GM13977 (cell line): ENCODE measurements at regions not wholly inside any gene's neighbourhood (a gene's known extent, or its start where the extent isn't known, plus 50 kb on each side); places are given as distances from the start of the nearest gene placed in this dataset.

Experiments used
- DNase-seq: peaks from one replicate; pipeline ENCODE4 v3.0.0; 2012; ENCODE audit warnings: low spot score
- in situ Hi-C: fragments of 300-500 bp; cut with MboI; formaldehyde crosslinking; loops from one replicate; pipeline ENCODE4 v1.12.0; 2022; ENCODE audit warnings: low sequenced_read_pairs, low pct_unique_long_range_greater_than_20kb, mixed read lengths, inconsistent platforms; ENCODE audit not compliant: unreplicated experiment
- TF ChIP-seq, protein P1 (sequence below): IDR thresholded peaks from 2 replicates; pipeline ENCODE4 v1.5.1; 2012; ENCODE audit warnings: mild to moderate bottlenecking, control low read depth; ENCODE audit not compliant: insufficient read depth; ENCODE audit errors: extremely low read depth, missing control alignments

DNA sequence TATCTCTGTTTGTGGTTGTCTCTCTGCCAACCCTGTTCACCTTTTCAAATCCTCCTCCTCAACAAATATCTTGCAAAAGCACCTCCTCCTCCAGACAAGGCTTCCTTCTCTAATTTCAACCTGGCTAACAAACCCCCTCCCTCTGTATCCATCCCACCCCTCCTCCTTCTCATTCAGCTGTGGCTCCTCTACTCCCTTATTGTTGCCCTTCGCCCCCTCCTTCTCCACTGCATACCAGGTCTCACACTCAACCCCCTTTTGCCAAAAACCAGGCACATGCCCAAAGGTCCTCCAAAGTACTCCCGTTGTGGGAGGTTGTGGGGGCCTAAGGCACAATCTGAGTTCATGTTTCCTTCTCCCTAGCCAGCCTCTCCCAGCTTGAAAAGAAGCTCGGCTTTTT lies 110.6 kb downstream of the JRKL start:
- no peak for DNase-seq
- in situ Hi-C loops = no loop called here
- TF ChIP-seq, protein P1, sequence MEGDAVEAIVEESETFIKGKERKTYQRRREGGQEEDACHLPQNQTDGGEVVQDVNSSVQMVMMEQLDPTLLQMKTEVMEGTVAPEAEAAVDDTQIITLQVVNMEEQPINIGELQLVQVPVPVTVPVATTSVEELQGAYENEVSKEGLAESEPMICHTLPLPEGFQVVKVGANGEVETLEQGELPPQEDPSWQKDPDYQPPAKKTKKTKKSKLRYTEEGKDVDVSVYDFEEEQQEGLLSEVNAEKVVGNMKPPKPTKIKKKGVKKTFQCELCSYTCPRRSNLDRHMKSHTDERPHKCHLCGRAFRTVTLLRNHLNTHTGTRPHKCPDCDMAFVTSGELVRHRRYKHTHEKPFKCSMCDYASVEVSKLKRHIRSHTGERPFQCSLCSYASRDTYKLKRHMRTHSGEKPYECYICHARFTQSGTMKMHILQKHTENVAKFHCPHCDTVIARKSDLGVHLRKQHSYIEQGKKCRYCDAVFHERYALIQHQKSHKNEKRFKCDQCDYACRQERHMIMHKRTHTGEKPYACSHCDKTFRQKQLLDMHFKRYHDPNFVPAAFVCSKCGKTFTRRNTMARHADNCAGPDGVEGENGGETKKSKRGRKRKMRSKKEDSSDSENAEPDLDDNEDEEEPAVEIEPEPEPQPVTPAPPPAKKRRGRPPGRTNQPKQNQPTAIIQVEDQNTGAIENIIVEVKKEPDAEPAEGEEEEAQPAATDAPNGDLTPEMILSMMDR = no peak

DNA sequence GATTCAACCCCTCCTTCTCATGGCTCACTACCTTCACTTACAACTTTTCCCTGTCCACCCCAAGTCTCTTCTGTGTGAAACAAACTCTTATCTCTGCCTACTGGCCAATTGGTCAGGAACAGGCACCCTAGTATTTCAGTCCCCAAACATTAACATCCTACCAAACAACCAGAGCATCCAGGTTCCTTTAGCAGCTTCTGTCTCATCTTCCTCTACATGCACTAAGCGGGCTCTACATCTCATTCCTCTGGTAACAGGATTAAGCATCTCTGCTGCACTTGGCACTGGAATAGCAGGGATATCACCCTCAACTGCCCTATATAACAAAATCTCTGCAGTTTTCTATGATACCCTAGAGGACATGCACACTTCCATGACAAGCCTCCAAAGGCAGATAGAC lies 116.2 kb downstream of the JRKL start:
- TF ChIP-seq, protein P1 = no peak
- in situ Hi-C loops = no loop called here
- DNase-seq = no peak

DNA sequence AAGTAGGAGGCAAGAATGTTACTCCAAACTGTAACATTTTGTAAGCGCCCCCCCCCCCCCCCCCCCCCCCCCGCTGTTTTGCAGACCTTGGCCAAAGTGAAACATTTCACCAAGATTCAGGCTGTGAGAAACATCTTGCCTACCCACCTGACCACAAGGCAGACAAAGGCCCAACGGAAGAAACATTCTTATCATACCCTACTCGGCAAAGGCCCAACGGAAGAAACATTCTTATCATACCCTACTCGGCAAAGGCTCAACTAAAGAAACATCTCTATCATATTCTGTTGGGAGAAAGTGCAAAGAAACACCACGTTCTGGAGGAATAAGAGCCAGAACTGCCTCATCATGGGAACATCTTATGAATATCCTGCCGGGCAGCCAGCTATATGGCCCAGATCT lies 117.1 kb downstream of the JRKL start:
- DNase-seq = no peak
- in situ Hi-C loops = no loop called here

DNA sequence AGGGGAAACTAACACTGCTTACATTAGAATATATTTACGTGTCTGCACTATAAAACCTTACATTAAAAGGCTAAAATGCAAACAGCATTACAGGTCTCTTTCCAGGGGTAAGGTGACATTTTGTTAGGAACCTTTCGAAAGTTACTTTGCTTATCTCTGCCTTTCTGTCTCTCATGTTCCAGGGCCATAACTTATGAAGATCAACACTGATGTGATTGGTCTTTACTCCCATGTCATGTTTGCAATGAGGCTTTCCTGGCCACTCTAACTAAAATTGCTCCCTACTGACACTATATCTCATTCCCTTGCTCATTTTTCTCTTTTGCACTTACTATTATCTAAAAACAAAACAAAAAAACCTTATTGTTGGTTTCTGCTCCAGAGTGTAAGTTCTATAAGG lies 119.0 kb downstream of the JRKL start:
- in situ Hi-C loops = no loop called here
- DNase-seq = no peak
- TF ChIP-seq, protein P1 = no peak

More for the DNA sequence above, 117.1 kb downstream of the JRKL start:
- TF ChIP-seq, protein P1 = no peak

DNA sequence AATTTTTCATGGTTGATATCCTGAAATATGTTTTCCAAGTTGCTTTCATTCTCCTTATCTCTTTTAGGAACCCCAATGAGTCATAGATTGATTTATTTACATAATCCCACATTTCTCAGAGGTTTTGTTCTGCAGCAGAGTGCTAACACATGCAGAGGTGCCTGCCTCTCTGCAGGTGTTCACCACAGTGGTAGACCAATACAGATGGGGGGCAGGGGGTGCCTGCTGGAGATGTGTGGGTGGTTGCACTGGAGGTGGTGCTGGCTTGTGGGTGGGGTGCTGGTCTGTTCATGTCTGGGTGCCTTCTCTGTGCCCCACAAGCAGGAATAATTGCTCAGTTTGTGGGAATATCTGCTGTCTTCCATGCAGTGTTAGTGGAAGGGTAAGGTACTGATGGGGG lies 131.1 kb downstream of the JRKL start:
- TF ChIP-seq, protein P1 = no peak
- in situ Hi-C loops = no loop called here
- no peak for DNase-seq

DNA sequence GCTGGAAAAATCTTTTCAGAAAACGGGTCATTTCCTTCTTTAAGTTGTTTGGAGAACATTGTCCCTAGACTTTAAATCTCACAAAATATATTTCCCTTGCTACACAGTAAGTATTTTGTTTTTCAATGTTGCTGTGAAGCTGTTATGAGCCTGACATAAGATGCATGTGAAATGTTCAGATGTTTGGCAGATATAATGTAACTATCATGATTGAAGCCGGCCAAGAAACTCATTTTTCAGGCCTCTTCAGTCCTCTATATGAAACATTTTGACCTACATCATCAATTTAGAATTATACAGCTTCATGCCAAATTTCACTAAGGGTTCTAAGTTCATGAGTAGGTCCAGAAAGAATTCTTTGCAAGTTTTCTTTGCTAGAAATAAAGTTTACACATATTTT lies 133.8 kb downstream of the JRKL start:
- TF ChIP-seq, protein P1 = no peak
- in situ Hi-C loops = no loop called here
- DNase-seq = no peak

DNA sequence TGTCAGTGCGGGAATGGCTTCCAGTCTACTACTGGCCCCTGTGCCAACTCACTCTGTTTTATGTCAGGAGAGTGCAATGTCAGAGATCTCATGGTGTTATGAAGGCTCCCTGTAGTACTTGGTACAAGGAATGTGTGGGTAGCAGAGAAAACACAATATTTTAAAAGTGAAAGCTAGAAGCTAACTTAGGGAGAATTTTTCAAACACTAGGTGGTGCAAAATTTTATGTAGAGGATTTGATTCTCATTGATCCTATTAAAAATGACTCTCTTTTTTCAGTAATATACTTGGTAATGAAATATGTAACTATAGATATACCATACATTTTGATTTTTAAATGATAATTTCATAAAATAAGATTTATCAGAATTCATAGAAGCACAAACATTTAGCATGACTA lies 134.7 kb downstream of the JRKL start:
- DNase-seq = no peak
- TF ChIP-seq, protein P1 = no peak
- in situ Hi-C loops = no loop called here
